ENCODE measurements at regions not wholly inside any gene's neighbourhood (a gene's known extent, or its start where the extent isn't known, plus 50 kb on each side); places are given as distances from the start of the nearest gene placed in this dataset.
"Not testable (repeated sequence)": the region's sequence is repeated elsewhere in the genome, so short reads cannot be mapped to it uniquely, and the experiment has no call there.

DNA sequence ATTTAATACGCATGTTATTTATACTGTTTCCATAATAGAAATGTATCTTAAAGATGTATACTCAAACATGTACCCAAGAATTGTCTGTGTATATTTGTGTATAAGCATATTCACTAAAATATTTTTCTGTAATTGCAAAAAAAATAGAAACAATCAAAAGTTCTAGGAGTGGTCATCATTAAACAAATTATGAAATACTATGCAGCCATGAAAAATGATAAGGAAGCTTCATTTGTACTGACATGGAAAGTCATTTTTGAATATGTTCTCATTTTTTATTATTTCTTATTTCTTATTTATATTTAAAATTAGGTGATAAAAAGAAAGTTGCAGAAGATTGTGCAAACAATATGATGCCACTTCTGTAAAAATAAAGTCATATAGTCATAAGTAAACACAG lies 400.0 kb upstream of the AUTS2 start:
- DNase-seq (ENCODE audit: low spot score) = no peak

DNA sequence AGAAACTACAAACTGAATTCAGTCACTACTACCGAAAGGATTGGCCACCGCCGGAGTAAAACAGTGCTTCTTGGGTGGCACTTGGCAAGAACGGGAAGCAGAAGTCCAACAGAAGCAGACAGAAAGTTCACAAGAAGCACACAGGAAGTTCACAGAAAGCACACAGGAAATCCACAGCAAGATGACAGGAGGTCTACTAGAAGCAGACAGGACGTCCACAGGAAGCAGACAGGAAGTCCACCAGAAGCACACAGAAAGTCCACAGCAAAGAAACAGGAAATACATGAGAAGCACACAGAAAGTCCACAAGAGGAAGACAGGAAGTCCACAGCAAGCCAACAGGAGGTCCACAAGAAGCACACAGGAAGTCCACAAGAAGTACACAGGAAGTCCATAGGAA lies 399.2 kb upstream of the AUTS2 start:
- DNase-seq (ENCODE audit: low spot score) = no peak

GRCh38 chr7:69199661-69200060 lies 398.6 kb upstream of the AUTS2 start:
- DNase-seq (ENCODE audit: low spot score) = no peak

GRCh38 chr7:69203871-69204270 lies 394.4 kb upstream of the AUTS2 start:
- no peak for DNase-seq (ENCODE audit: low spot score)

DNA sequence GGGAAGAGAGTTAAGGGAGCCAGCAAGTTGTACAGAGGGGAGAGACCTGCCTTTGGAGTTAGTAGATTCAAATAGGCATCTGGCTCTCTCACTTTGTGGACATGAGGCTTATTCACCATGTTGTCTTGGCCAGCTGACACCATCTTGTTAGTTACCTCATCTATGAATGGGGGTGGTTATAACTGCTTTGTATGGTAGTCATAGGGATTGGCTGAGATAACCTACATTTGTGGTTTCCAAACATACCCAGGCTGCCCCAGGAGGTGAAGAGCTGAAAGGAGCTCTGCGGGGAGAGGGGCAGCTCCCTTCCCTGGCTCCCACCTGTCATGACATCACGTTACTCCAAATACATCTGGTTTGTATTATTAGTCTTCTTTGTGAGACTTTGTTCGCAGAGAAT lies 393.3 kb upstream of the AUTS2 start:
- no peak for DNase-seq (ENCODE audit: low spot score)

- DNase-seq (ENCODE audit: low spot score) = no peak
Measured at GRCh38 chr7:69205581-69205980, 392.7 kb upstream of the AUTS2 start.

DNA sequence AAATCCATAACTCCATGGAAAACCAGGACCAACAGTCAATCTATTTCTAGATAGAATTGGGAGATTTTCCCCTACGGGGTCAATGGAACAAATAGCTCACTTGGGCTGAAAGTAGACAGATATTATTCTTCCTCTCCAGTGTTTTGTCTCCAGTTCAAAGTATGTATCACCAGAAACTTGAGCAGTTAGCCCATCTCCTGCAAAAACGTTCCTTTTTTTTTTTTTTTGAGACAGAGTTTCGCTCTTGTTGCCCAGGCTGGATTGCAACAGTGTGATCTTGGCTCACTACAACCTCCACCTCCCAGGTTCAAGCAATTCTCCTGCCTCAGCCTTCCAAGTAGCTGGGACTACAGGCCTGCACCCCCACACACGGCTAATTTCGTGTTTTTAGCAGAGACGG lies 390.0 kb upstream of the AUTS2 start:
- DNase-seq (ENCODE audit: low spot score) = no peak

GRCh38 chr7:69208848-69209247 lies 389.4 kb upstream of the AUTS2 start:
- DNase-seq (ENCODE audit: low spot score) = no peak

DNA sequence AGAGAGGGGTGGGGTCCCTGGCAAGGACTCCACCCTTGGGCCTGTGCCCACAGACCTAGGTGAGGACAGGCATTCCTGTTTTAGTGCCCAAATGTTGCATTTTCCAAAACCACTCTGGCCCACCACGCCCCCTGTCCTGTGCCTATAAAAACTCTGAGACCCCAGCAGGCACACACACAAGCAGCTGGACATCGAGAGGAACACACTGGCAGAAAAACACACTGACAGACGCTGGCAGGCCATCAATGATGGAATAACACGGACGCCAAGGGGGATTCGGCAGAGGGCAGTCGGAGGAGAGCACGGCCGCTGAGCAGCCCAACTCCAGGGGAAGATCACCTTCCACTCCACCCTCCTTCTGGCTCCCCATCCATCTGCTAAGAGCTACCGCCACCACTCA lies 386.9 kb upstream of the AUTS2 start:
- no peak for DNase-seq (ENCODE audit: low spot score)

DNA sequence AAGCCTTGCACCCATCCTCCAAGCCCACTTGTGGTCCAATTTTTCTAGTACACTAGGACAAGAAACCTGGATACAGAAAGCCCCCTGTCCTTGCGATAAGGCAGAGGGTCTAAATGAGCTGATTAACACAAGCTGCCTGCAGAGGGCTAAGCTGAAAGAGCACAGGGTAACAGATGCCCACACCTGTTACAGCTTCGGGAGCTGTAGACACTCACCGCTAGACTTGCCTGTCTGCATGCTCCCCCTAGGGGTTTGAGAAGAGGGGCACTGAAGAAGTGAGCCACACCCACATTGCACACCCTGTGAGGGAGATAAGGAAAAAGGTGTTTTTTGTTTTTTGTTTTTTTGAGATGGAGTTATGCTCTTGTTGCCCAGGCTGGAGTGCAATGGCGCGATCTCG lies 386.5 kb upstream of the AUTS2 start:
- DNase-seq (ENCODE audit: low spot score) = no peak

DNA sequence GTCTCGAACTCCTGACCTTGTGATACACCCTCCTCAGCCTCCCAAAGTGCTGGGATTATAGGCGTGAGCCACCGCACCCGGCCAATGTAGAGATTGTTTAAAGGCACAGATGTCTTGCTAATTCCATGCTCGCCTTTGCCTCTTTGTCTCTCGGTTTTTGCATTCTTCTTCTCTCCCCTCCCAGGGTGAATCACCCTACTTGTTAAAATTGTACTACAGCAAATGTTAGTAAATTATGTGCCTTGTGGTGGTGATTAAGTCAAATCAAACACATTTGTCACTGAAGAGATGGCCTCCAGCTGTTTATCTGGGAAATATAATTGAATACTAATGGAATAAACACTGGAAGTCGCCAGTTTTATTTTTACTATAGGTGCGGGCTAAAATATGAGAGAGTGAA lies 384.4 kb upstream of the AUTS2 start:
- DNase-seq (ENCODE audit: low spot score) = no peak

DNA sequence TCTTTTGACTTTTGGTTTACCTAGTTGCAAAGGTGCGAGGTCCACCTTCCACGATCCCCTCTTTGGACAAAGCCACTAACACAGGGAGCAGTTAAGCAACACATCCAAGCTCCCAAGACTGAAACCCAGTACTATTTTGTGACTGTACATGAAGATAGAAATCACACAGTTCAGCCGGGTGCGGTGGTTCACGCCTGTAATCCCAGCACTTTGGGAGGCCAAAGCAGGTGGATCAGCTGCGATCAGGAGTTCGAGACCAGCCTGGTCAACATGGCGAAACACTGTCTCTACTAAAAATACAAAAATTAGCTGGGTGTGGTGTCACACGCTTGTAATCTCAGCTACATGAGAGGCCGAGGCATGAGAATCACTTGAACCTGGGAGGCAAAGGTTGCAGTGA lies 382.8 kb upstream of the AUTS2 start:
- not testable (repeated sequence) for DNase-seq (ENCODE audit: low spot score)

- no peak for DNase-seq (ENCODE audit: low spot score)
Measured at GRCh38 chr7:69217516-69218350, 380.5 kb upstream of the AUTS2 start.

DNA sequence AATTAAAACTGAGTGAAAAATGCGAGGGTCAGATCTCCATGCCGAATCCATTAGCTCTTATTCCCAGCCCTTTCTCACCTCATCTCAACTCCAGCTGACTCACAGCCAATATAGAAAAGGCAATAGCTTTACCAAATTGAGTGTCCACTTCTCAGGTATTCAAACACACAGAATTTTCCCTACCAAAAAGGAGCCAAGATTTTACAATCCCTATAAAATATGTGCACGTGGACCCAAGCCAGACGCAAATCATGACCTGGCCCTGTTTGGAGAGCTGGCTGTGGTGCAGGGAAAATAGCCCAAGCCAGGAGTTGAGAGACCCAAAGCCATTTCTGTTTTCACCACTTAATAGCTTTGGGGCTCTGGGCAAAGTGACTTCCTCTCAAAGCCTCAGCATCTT lies 379.7 kb upstream of the AUTS2 start:
- DNase-seq (ENCODE audit: low spot score) = no peak

DNA sequence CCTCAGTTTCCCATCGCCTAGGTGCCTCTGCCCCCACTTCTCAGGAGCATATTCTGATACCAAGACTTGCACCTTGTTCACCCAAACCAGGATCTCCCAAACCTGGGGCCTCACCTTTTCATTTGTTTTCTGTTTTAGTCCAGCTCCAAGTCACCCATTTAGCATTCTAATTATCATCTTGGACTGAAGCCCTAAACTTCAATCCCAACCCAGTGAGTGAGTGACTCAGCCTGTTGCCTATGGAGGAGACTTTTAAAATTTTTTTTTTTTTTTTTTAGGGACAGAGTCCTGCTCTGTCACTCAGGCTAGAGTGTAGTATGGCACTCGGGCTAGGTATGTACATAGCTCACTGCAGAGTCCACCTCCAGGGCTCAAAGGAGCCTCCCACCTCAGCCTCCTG lies 378.9 kb upstream of the AUTS2 start:
- DNase-seq (ENCODE audit: low spot score) = no peak

- no peak for DNase-seq (ENCODE audit: low spot score)
Measured at GRCh38 chr7:69225259-69225943, 372.9 kb upstream of the AUTS2 start.

- no peak for DNase-seq (ENCODE audit: low spot score)
Measured at GRCh38 chr7:69228212-69228811, 370.0 kb upstream of the AUTS2 start.

- DNase-seq (ENCODE audit: low spot score) = no peak
Measured at GRCh38 chr7:69232445-69233376, 365.6 kb upstream of the AUTS2 start.

- DNase-seq (ENCODE audit: low spot score) = no peak
Measured at GRCh38 chr7:69237541-69237940, 360.7 kb upstream of the AUTS2 start.

- no peak for DNase-seq (ENCODE audit: low spot score)
Measured at GRCh38 chr7:69243016-69243415, 355.3 kb upstream of the AUTS2 start.

DNA sequence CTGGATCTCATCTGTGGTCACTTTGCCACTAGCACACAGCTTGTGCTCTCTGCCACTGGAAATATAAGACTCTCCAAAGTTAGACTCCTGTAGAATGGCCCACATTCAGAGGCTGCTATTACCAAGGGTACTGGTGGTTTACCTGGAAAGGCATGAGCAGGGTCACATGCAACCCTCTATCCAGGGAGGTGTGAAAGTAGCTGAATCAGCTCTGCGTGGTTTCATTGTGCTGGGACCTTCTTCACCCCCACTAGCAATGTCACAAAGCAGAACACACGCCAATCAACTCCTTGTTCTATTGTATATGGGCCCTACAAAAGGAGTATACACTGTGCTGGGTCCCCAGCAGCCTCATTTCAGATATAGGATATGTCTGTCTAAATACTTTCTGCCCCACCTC lies 353.6 kb upstream of the AUTS2 start:
- no peak for DNase-seq (ENCODE audit: low spot score)

GRCh38 chr7:69245646-69246045 lies 352.6 kb upstream of the AUTS2 start:
- no peak for DNase-seq (ENCODE audit: low spot score)

Data from AG08396 (cell line).